ENCODE measurements at regions not wholly inside any gene's neighbourhood (a gene's known extent, or its start where the extent isn't known, plus 50 kb on each side); places are given as distances from the start of the nearest gene placed in this dataset.
"Not testable (repeated sequence)": the region's sequence is repeated elsewhere in the genome, so short reads cannot be mapped to it uniquely, and the experiment has no call there.

- no peaks in the 10 kb centered on the region for H3K36me3 ChIP-seq (ENCODE audit: control insufficient read depth, insufficient read depth, low read length)
- no peak overlapping the region for H3K4me3 ChIP-seq (ENCODE audit: low read depth, low read length)
- H3K9ac ChIP-seq (ENCODE audit: low read depth, low read length) = no peak overlapping the region
- H3K9me3 ChIP-seq (ENCODE audit: control insufficient read depth, insufficient read depth, low read length) = no peaks in the 10 kb centered on the region
- no peaks in the 10 kb centered on the region for H3K4me1 ChIP-seq (ENCODE audit: control insufficient read depth, insufficient read depth, low read length)
- H3K27me3 ChIP-seq (ENCODE audit: control insufficient read depth, insufficient read depth, low read length) = no peaks in the 10 kb centered on the region
Observed at GRCh38 chr6:92275150-92275549, 1144.2 kb downstream of the EPHA7 start.

GRCh38 chr6:92274588-92274987 is 1144.8 kb downstream of the EPHA7 start:
- Histone ChIP-seq H3K9me3 (ENCODE audit: control insufficient read depth, insufficient read depth, low read length) (no peaks in the 10 kb centered on the region), H3K27me3 (ENCODE audit: control insufficient read depth, insufficient read depth, low read length) (no peaks in the 10 kb centered on the region), H3K4me1 (ENCODE audit: control insufficient read depth, insufficient read depth, low read length) (no peaks in the 10 kb centered on the region), H3K4me3 (ENCODE audit: low read depth, low read length) (no peak overlapping the region), H3K36me3 (ENCODE audit: control insufficient read depth, insufficient read depth, low read length) (no peaks in the 10 kb centered on the region), H3K9ac (ENCODE audit: low read depth, low read length) (no peak overlapping the region)

- Histone ChIP-seq H3K4me3 (ENCODE audit: low read depth, low read length) (no peak overlapping the region), H3K27me3 (ENCODE audit: control insufficient read depth, insufficient read depth, low read length) (no peaks in the 10 kb centered on the region), H3K9ac (ENCODE audit: low read depth, low read length) (no peak overlapping the region), H3K36me3 (ENCODE audit: control insufficient read depth, insufficient read depth, low read length) (no peaks in the 10 kb centered on the region), H3K4me1 (ENCODE audit: control insufficient read depth, insufficient read depth, low read length) (no peaks in the 10 kb centered on the region), H3K9me3 (ENCODE audit: control insufficient read depth, insufficient read depth, low read length) (no peaks in the 10 kb centered on the region)
Observed at GRCh38 chr6:92273694-92274093, 1145.7 kb downstream of the EPHA7 start.

- Histone ChIP-seq H3K36me3 (ENCODE audit: control insufficient read depth, insufficient read depth, low read length) (no peaks in the 10 kb centered on the region), H3K27me3 (ENCODE audit: control insufficient read depth, insufficient read depth, low read length) (no peaks in the 10 kb centered on the region), H3K9me3 (ENCODE audit: control insufficient read depth, insufficient read depth, low read length) (no peaks in the 10 kb centered on the region), H3K4me3 (ENCODE audit: low read depth, low read length) (no peak overlapping the region), H3K4me1 (ENCODE audit: control insufficient read depth, insufficient read depth, low read length) (no peaks in the 10 kb centered on the region), H3K9ac (ENCODE audit: low read depth, low read length) (no peak overlapping the region)
Observed at GRCh38 chr6:92271091-92271490, 1148.3 kb downstream of the EPHA7 start.

- no peaks in the 10 kb centered on the region for H3K9me3 ChIP-seq (ENCODE audit: control insufficient read depth, insufficient read depth, low read length)
- H3K9ac ChIP-seq (ENCODE audit: low read depth, low read length) = no peak overlapping the region
- H3K27me3 ChIP-seq (ENCODE audit: control insufficient read depth, insufficient read depth, low read length) = no peaks in the 10 kb centered on the region
- no peak overlapping the region for H3K4me3 ChIP-seq (ENCODE audit: low read depth, low read length)
- no peaks in the 10 kb centered on the region for H3K36me3 ChIP-seq (ENCODE audit: control insufficient read depth, insufficient read depth, low read length)
- H3K4me1 ChIP-seq (ENCODE audit: control insufficient read depth, insufficient read depth, low read length) = no peaks in the 10 kb centered on the region
Observed at GRCh38 chr6:92270365-92270764, 1149.0 kb downstream of the EPHA7 start.

- H3K9ac ChIP-seq (ENCODE audit: low read depth, low read length) = no peak overlapping the region
- no peaks in the 10 kb centered on the region for H3K4me1 ChIP-seq (ENCODE audit: control insufficient read depth, insufficient read depth, low read length)
- no peak overlapping the region for H3K4me3 ChIP-seq (ENCODE audit: low read depth, low read length)
- no peaks in the 10 kb centered on the region for H3K27me3 ChIP-seq (ENCODE audit: control insufficient read depth, insufficient read depth, low read length)
- H3K36me3 ChIP-seq (ENCODE audit: control insufficient read depth, insufficient read depth, low read length) = no peaks in the 10 kb centered on the region
- no peaks in the 10 kb centered on the region for H3K9me3 ChIP-seq (ENCODE audit: control insufficient read depth, insufficient read depth, low read length)
Observed at GRCh38 chr6:92267335-92267734, 1152.0 kb downstream of the EPHA7 start.

GRCh38 chr6:92263864-92264263 is 1155.5 kb downstream of the EPHA7 start:
- Histone ChIP-seq H3K9me3 (ENCODE audit: control insufficient read depth, insufficient read depth, low read length) (no peaks in the 10 kb centered on the region), H3K36me3 (ENCODE audit: control insufficient read depth, insufficient read depth, low read length) (no peaks in the 10 kb centered on the region), H3K4me3 (ENCODE audit: low read depth, low read length) (no peak overlapping the region), H3K9ac (ENCODE audit: low read depth, low read length) (no peak overlapping the region), H3K27me3 (ENCODE audit: control insufficient read depth, insufficient read depth, low read length) (no peaks in the 10 kb centered on the region), H3K4me1 (ENCODE audit: control insufficient read depth, insufficient read depth, low read length) (no peaks in the 10 kb centered on the region)

- no peak overlapping the region for H3K9ac ChIP-seq (ENCODE audit: low read depth, low read length)
- no peaks in the 10 kb centered on the region for H3K4me1 ChIP-seq (ENCODE audit: control insufficient read depth, insufficient read depth, low read length)
- H3K36me3 ChIP-seq (ENCODE audit: control insufficient read depth, insufficient read depth, low read length) = no peaks in the 10 kb centered on the region
- no peak overlapping the region for H3K4me3 ChIP-seq (ENCODE audit: low read depth, low read length)
- H3K9me3 ChIP-seq (ENCODE audit: control insufficient read depth, insufficient read depth, low read length) = no peaks in the 10 kb centered on the region
- H3K27me3 ChIP-seq (ENCODE audit: control insufficient read depth, insufficient read depth, low read length) = no peaks in the 10 kb centered on the region
Observed at GRCh38 chr6:92259171-92259570, 1160.2 kb downstream of the EPHA7 start.

GRCh38 chr6:92243315-92243714 is 1176.0 kb downstream of the EPHA7 start:
- Histone ChIP-seq H3K36me3 (ENCODE audit: control insufficient read depth, insufficient read depth, low read length) (no peaks in the 10 kb centered on the region), H3K4me1 (ENCODE audit: control insufficient read depth, insufficient read depth, low read length) (no peaks in the 10 kb centered on the region), H3K9ac (ENCODE audit: low read depth, low read length) (no peak overlapping the region), H3K27me3 (ENCODE audit: control insufficient read depth, insufficient read depth, low read length) (no peaks in the 10 kb centered on the region), H3K9me3 (ENCODE audit: control insufficient read depth, insufficient read depth, low read length) (no peaks in the 10 kb centered on the region), H3K4me3 (ENCODE audit: low read depth, low read length) (no peak overlapping the region)

GRCh38 chr6:92231171-92231701 is 1188.1 kb downstream of the EPHA7 start:
- no peaks in the 10 kb centered on the region for H3K9me3 ChIP-seq (ENCODE audit: control insufficient read depth, insufficient read depth, low read length)
- no peaks in the 10 kb centered on the region for H3K27me3 ChIP-seq (ENCODE audit: control insufficient read depth, insufficient read depth, low read length)
- H3K36me3 ChIP-seq (ENCODE audit: control insufficient read depth, insufficient read depth, low read length) = no peaks in the 10 kb centered on the region
- no peak overlapping the region for H3K4me3 ChIP-seq (ENCODE audit: low read depth, low read length)
- no peaks in the 10 kb centered on the region for H3K4me1 ChIP-seq (ENCODE audit: control insufficient read depth, insufficient read depth, low read length)
- no peak overlapping the region for H3K9ac ChIP-seq (ENCODE audit: low read depth, low read length)

GRCh38 chr6:92219987-92220386 is 1199.4 kb downstream of the EPHA7 start:
- not testable (repeated sequence) for H3K4me1 ChIP-seq (ENCODE audit: control insufficient read depth, insufficient read depth, low read length); H3K36me3 ChIP-seq (ENCODE audit: control insufficient read depth, insufficient read depth, low read length); H3K9me3 ChIP-seq (ENCODE audit: control insufficient read depth, insufficient read depth, low read length); H3K27me3 ChIP-seq (ENCODE audit: control insufficient read depth, insufficient read depth, low read length); H3K4me3 ChIP-seq (ENCODE audit: low read depth, low read length); H3K9ac ChIP-seq (ENCODE audit: low read depth, low read length)

GRCh38 chr6:92216717-92217116 is 1202.6 kb downstream of the EPHA7 start:
- Histone ChIP-seq H3K9ac (ENCODE audit: low read depth, low read length) (no peak overlapping the region), H3K4me3 (ENCODE audit: low read depth, low read length) (no peak overlapping the region)

GRCh38 chr6:92201618-92202017 is 1217.7 kb downstream of the EPHA7 start:
- no peaks in the 10 kb centered on the region for H3K9me3 ChIP-seq (ENCODE audit: control insufficient read depth, insufficient read depth, low read length)
- no peaks in the 10 kb centered on the region for H3K27me3 ChIP-seq (ENCODE audit: control insufficient read depth, insufficient read depth, low read length)
- H3K4me3 ChIP-seq (ENCODE audit: low read depth, low read length) = no peak overlapping the region
- H3K9ac ChIP-seq (ENCODE audit: low read depth, low read length) = no peak overlapping the region
- no peaks in the 10 kb centered on the region for H3K36me3 ChIP-seq (ENCODE audit: control insufficient read depth, insufficient read depth, low read length)
- no peaks in the 10 kb centered on the region for H3K4me1 ChIP-seq (ENCODE audit: control insufficient read depth, insufficient read depth, low read length)

More at GRCh38 chr6:92216717-92217116, 1202.6 kb downstream of the EPHA7 start:
- Histone ChIP-seq H3K4me1 (ENCODE audit: control insufficient read depth, insufficient read depth, low read length) (no peaks in the 10 kb centered on the region), H3K27me3 (ENCODE audit: control insufficient read depth, insufficient read depth, low read length) (no peaks in the 10 kb centered on the region), H3K9me3 (ENCODE audit: control insufficient read depth, insufficient read depth, low read length) (no peaks in the 10 kb centered on the region), H3K36me3 (ENCODE audit: control insufficient read depth, insufficient read depth, low read length) (no peaks in the 10 kb centered on the region)
